ENCODE measurements at regions not wholly inside any gene's neighbourhood (a gene's known extent, or its start where the extent isn't known, plus 50 kb on each side); places are given as distances from the start of the nearest gene placed in this dataset.
A peak's percentile ranks its signal among the peaks of the same experiment; 100 is the strongest.

DNA sequence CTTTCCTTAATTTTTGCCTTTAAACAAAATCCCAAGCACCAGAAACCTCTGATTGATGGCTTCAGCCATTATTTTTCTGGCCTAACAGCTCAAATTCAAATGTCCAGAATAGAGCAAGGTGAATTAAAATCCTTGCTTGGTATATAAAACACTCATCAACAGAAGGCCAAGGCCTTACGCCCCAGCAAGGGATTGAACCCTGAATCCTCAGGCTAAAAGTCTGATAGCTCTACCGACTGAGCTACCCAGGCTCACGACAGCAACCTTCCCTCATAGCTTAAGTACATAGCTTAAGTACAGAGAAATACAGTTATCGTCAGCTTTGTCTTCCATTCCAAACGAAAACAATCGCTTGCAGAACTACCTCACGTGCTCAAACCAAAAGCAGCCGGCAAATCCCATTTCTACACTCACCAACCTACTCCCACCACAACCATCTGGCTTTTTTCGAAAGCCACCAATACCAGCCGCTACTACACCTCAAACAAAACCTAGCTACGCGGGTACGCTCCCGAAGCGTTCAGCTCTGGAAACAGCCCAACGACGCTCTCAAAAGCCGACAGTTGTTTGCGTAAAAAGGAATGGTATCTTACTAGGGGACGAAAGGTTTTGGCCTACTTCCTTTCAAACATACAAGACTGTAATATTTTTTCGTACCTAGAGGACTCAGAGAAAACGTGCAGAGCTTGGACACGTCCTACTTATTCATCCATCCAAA lies 167.5 kb downstream of the GPX5 start:
- Histone ChIP-seq H3K27ac (ENCODE audit: low read depth, low read length) (no peak overlapping the region), H3K36me3 (ENCODE audit: insufficient read depth, low read length) (no peaks in the 10 kb centered on the region), H3K4me1 (ENCODE audit: insufficient read depth, low read length) (no peaks in the 10 kb centered on the region), H3K9me3 (ENCODE audit: control insufficient read depth in 1 of 2, low read length in 2 of 2) (no peaks in the 10 kb centered on the region), H3K4me3 (ENCODE audit: low read length in 2 of 2) (no peak overlapping the region), H3K27me3 (ENCODE audit: insufficient read depth, low read length) (peaks cover 31% of the 10 kb centered on the region)
- H3K36me3 Mint-ChIP-seq: no peaks in the 10 kb centered on the region
- intact Hi-C loops (cut with micrococcal nuclease): no loop called here
- peaks cover 0 to 14% (median 4%) of the 10 kb centered on the region in 8 donors for H3K9me3 Mint-ChIP-seq
- CTCF ChIA-PET (ENCODE audit: partially characterized antibody): interaction anchor here (2.0 kb wide), 1 partner anchor 9 kb away, joined by 8 read pairs; no protein-coding TSS in a partner anchor
- H3K27ac Mint-ChIP-seq: peak overlapping the region in 1 of 7 donors; percentile 69
- peaks cover 72 to 82% of the 10 kb centered on the region in 2 donors for H3K27me3 Mint-ChIP-seq
- no peak for DNase-seq
- peaks cover 7 to 24% (median 9%) of the 10 kb centered on the region in 4 donors for H3K4me1 Mint-ChIP-seq
- POLR2A ChIA-PET (ENCODE audit: partially characterized antibody): no interaction called here
- no peak overlapping the region for H3K4me3 Mint-ChIP-seq

DNA sequence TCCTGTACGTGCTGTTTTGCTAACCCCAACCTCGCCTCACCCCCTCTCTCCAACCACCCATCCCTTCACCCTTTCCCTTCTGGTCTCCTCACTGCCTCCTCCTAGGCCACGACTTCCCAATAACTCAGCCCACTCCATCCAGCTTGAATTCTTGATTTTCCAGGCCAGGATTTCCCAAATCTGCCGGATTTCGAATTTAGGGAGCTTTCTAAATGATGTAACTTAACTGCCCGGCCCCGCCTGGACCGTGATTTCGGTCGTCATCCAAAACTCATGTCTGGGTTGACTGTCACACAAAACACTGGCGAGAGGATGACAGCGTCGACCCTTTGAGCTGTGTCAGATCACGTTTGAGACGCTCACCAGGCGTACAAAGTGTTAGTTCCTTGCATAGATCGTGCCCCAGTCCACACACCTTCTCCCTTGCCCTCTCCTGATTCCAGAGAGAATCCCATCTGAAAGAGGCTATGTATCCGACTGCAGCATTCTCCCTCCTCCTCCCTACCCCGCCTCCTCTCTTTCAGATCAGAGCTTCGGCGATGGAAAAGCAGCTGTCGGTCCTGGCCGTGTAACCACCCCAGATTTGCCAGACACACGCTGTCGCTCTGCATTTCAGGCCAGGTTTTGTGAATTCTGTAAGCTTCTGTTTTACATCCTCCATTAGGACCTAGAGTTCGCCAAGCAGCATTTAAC lies 168.2 kb downstream of the GPX5 start:
- no peaks in the 10 kb centered on the region for H3K9me3 ChIP-seq (ENCODE audit: control insufficient read depth in 1 of 2, low read length in 2 of 2)
- ChIA-PET POLR2A (ENCODE audit: partially characterized antibody) (no interaction called here), CTCF (ENCODE audit: partially characterized antibody) (interaction anchor here (2.0 kb wide), 1 partner anchor 9 kb away, joined by 8 read pairs; no protein-coding TSS in a partner anchor)
- H3K4me1 ChIP-seq (ENCODE audit: insufficient read depth, low read length): no peaks in the 10 kb centered on the region
- H3K27me3 Mint-ChIP-seq: peaks cover 73 to 83% of the 10 kb centered on the region in 2 donors
- no peak overlapping the region for H3K4me3 ChIP-seq (ENCODE audit: low read length in 2 of 2)
- no peaks in the 10 kb centered on the region for H3K36me3 ChIP-seq (ENCODE audit: insufficient read depth, low read length)
- no peaks in the 10 kb centered on the region for H3K36me3 Mint-ChIP-seq
- intact Hi-C loops (cut with micrococcal nuclease): no loop called here
- no peak for DNase-seq
- peaks cover 30% of the 10 kb centered on the region for H3K27me3 ChIP-seq (ENCODE audit: insufficient read depth, low read length)
- H3K4me1 Mint-ChIP-seq: peaks cover 7 to 24% (median 9%) of the 10 kb centered on the region in 4 donors
- no peak overlapping the region for H3K27ac ChIP-seq (ENCODE audit: low read depth, low read length)
- H3K4me3 Mint-ChIP-seq: peak overlapping the region in 3 of 8 donors; percentile 43 to 68 (median 49)
- peaks cover 0 to 14% (median 4%) of the 10 kb centered on the region in 8 donors for H3K9me3 Mint-ChIP-seq
- peak overlapping the region in 2 of 7 donors; percentile 9 to 69 for H3K27ac Mint-ChIP-seq

DNA sequence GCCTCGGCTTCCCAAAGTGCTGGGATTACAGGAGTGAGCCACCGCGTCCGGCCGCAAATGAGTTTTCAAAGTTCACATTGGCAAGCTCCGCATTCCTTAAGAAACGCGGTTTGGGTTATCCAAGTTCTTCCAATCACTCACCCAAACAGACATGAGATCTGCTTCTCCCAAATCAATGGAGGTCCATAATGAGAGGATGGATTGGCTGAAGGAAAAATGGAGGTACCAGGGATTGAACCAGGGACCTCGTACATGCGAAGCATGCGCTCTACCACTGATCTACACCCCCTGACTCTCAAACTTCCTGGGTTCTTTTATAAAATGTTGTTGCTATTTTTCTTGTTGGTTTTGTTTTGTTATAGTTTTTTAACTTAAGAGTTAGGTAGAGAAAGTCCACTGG lies 170.0 kb downstream of the GPX5 start:
- CTCF ChIA-PET (ENCODE audit: partially characterized antibody): no interaction called here
- Histone ChIP-seq H3K27me3 (ENCODE audit: insufficient read depth, low read length) (peaks cover 30% of the 10 kb centered on the region), H3K36me3 (ENCODE audit: insufficient read depth, low read length) (no peaks in the 10 kb centered on the region), H3K9me3 (ENCODE audit: control insufficient read depth in 1 of 2, low read length in 2 of 2) (no peaks in the 10 kb centered on the region), H3K4me3 (ENCODE audit: low read length in 2 of 2) (no peak overlapping the region), H3K27ac (ENCODE audit: low read depth, low read length) (no peak overlapping the region), H3K4me1 (ENCODE audit: insufficient read depth, low read length) (no peaks in the 10 kb centered on the region)
- H3K27ac Mint-ChIP-seq: peak overlapping the region in 2 of 7 donors; percentile 23 to 54
- H3K27me3 Mint-ChIP-seq: peaks cover 79 to 85% of the 10 kb centered on the region in 2 donors
- no peaks in the 10 kb centered on the region for H3K36me3 Mint-ChIP-seq
- POLR2A ChIA-PET (ENCODE audit: partially characterized antibody): no interaction called here
- H3K9me3 Mint-ChIP-seq: peaks cover 0 to 14% (median 4%) of the 10 kb centered on the region in 8 donors
- intact Hi-C loops (cut with micrococcal nuclease): no loop called here
- peaks cover 7 to 24% (median 9%) of the 10 kb centered on the region in 4 donors for H3K4me1 Mint-ChIP-seq
- no peak overlapping the region for H3K4me3 Mint-ChIP-seq
- no peak for DNase-seq

DNA sequence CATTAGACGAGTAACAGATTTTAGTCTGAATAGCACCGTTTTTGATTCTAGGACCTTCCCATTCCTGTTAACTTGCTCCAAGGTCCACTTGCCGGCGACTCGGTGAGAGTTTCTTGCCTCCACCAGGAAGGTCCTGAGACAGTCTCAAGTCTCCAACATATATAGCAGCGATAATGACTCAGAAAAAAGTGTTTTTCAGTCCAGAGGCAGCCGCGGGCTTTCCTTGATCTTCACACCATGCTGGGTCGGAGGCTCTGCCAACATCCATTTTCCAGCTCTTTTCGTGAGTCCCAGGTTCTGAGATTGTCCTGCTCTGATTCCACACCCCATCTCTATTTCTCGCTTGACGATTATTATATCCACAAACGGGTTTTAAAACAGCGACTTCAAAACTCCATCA lies 170.5 kb downstream of the GPX5 start:
- H3K36me3 ChIP-seq (ENCODE audit: insufficient read depth, low read length): no peaks in the 10 kb centered on the region
- Mint-ChIP-seq H3K9me3 (peaks cover 0 to 14% (median 4%) of the 10 kb centered on the region in 8 donors), H3K4me1 (peaks cover 7 to 24% (median 9%) of the 10 kb centered on the region in 4 donors), H3K36me3 (no peaks in the 10 kb centered on the region), H3K27me3 (peaks cover 78 to 84% of the 10 kb centered on the region in 2 donors), H3K4me3 (peak overlapping the region in 1 of 8 donors; percentile 33), H3K27ac (peak overlapping the region in 2 of 7 donors; percentile 23 to 54)
- no peak for DNase-seq
- ChIA-PET CTCF (ENCODE audit: partially characterized antibody) (no interaction called here), POLR2A (ENCODE audit: partially characterized antibody) (no interaction called here)
- no peaks in the 10 kb centered on the region for H3K9me3 ChIP-seq (ENCODE audit: control insufficient read depth in 1 of 2, low read length in 2 of 2)
- no peak overlapping the region for H3K27ac ChIP-seq (ENCODE audit: low read depth, low read length)
- H3K4me1 ChIP-seq (ENCODE audit: insufficient read depth, low read length): no peaks in the 10 kb centered on the region
- peaks cover 30% of the 10 kb centered on the region for H3K27me3 ChIP-seq (ENCODE audit: insufficient read depth, low read length)
- H3K4me3 ChIP-seq (ENCODE audit: low read length in 2 of 2): no peak overlapping the region
- intact Hi-C loops (cut with micrococcal nuclease): no loop called here

DNA sequence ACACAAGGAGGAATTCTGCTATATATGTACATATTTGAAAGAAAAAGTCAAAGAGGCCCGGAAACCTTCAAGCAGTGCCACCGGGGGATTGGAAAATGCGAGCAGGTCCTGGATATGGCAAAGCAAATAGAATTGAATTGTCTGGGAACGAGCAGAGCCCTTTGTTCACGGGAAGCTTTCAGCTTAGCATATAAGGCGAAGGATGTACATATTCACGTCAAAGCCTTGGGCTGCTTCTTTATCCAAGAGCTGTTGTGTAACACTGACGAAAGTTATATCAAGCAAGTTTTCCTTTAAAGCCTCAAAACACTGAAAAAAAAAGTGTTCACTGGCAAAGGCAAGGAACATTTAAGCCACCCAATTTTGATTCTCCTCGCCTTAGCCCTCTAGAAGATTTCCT lies 171.0 kb downstream of the GPX5 start:
- peaks cover 79 to 82% of the 10 kb centered on the region in 2 donors for H3K27me3 Mint-ChIP-seq
- ChIA-PET CTCF (ENCODE audit: partially characterized antibody) (no interaction called here), POLR2A (ENCODE audit: partially characterized antibody) (no interaction called here)
- no peak overlapping the region for H3K27ac ChIP-seq (ENCODE audit: low read depth, low read length)
- H3K36me3 Mint-ChIP-seq: no peaks in the 10 kb centered on the region
- peak overlapping the region in 1 of 8 donors; percentile 7 for H3K4me3 Mint-ChIP-seq
- no peak for DNase-seq
- no peak overlapping the region for H3K4me3 ChIP-seq (ENCODE audit: low read length in 2 of 2)
- H3K4me1 Mint-ChIP-seq: peaks cover 7 to 24% (median 9%) of the 10 kb centered on the region in 4 donors
- H3K27me3 ChIP-seq (ENCODE audit: insufficient read depth, low read length): peaks cover 30% of the 10 kb centered on the region
- no peak overlapping the region for H3K27ac Mint-ChIP-seq
- H3K9me3 ChIP-seq (ENCODE audit: control insufficient read depth in 1 of 2, low read length in 2 of 2): no peaks in the 10 kb centered on the region
- H3K4me1 ChIP-seq (ENCODE audit: insufficient read depth, low read length): no peaks in the 10 kb centered on the region
- H3K36me3 ChIP-seq (ENCODE audit: insufficient read depth, low read length): no peaks in the 10 kb centered on the region
- peaks cover 0 to 14% (median 4%) of the 10 kb centered on the region in 8 donors for H3K9me3 Mint-ChIP-seq
- intact Hi-C loops (cut with micrococcal nuclease): no loop called here

DNA sequence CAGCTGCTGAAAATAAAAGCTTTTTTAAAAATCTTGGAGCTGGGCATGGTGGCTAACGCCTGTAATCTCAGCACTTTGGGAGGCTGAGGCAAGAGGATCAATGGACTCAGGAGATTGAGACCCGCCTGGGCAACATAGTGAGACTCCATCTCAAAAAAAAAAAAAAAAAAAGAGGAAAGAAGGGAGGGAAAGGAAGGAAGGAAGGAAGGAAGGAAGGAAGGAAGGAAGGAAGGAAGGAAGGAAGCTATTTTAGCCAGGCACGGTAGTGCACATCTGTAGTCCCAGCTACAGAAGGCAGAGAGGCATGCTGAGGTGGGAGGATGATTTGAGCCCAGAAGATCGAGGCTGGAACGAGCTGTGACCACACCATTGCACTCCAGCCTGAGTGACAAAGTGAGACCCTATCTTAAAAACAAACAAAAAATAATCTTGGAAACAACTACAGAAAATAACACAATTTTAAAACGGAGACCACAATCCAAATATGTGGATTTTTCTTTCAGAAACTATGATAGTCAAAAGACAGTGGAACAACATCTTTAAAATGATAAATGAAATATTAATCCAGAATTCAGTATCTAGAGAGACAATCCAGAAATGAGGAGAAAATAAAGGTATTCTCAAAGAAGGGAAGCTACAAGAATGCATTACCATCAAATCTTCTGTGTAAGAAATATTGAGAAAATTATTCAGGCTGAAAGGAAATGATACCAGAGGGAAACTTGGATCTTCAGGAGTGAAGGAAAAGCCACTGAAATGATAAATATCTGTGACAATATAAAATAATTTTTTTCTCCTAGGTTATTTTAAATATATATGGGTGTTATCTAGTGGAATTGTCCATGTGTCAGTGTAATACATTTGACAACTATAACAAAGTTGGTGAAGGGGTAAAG lies 182.0 kb downstream of the GPX5 start:
- peaks cover 3 to 10% (median 6%) of the 10 kb centered on the region in 4 donors for H3K4me1 Mint-ChIP-seq
- ChIA-PET POLR2A (ENCODE audit: partially characterized antibody) (no interaction called here), CTCF (ENCODE audit: partially characterized antibody) (no interaction called here)
- peaks cover 0 to 67% (median 47%) of the 10 kb centered on the region in 8 donors for H3K9me3 Mint-ChIP-seq
- Histone ChIP-seq H3K27me3 (ENCODE audit: insufficient read depth, low read length) (peaks cover 19% of the 10 kb centered on the region), H3K36me3 (ENCODE audit: insufficient read depth, low read length) (no peaks in the 10 kb centered on the region), H3K4me1 (ENCODE audit: insufficient read depth, low read length) (peaks cover 7% of the 10 kb centered on the region), H3K4me3 (ENCODE audit: low read length in 2 of 2) (no peak overlapping the region), H3K27ac (ENCODE audit: low read depth, low read length) (no peak overlapping the region), H3K9me3 (ENCODE audit: control insufficient read depth in 1 of 2, low read length in 2 of 2) (peaks cover 0 to 11% of the 10 kb centered on the region in 2 donors)
- peak overlapping the region in 2 of 8 donors; percentile 5 to 12 for H3K4me3 Mint-ChIP-seq
- no peak for DNase-seq
- H3K27ac Mint-ChIP-seq: peak overlapping the region in 1 of 7 donors; percentile 70
- peaks cover 0 to 4% of the 10 kb centered on the region in 2 donors for H3K36me3 Mint-ChIP-seq
- intact Hi-C loops (cut with micrococcal nuclease): no loop called here
- H3K27me3 Mint-ChIP-seq: peaks cover 64 to 70% of the 10 kb centered on the region in 2 donors

Data from CD4-positive, alpha-beta memory T cell (primary cell).